ENCODE measurements at regions not wholly inside any gene's neighbourhood (a gene's known extent, or its start where the extent isn't known, plus 50 kb on each side); places are given as distances from the start of the nearest gene placed in this dataset.

- Histone ChIP-seq H3K27ac (ENCODE audit: low read depth, low read length) (no peak overlapping the region), H3K79me2 (ENCODE audit: insufficient read depth, low read length) (no peaks in the 10 kb centered on the region), H3K9ac (ENCODE audit: low read length) (no peak overlapping the region), H3K9me3 (ENCODE audit: control insufficient read depth in 1 of 2, insufficient read depth in 1 of 2, low read depth in 1 of 2, low read length in 2 of 2) (no peaks in the 10 kb centered on the region), H3K27me3 (ENCODE audit: insufficient read depth, low read length) (no peaks in the 10 kb centered on the region), H2AFZ (ENCODE audit: low read depth, low read length, poor library complexity, severe bottlenecking) (no peak overlapping the region), H3K4me2 (ENCODE audit: low read length) (no peak overlapping the region), H3K9me2 (ENCODE audit: insufficient read depth) (no peaks in the 10 kb centered on the region), H3K36me3 (ENCODE audit: control insufficient read depth in 1 of 2, insufficient read depth in 2 of 2, low read length in 2 of 2) (no peaks in the 10 kb centered on the region), H3K4me3 (replicated peaks in 1 of 2; ENCODE audit: low read depth in 1 of 2, low read length in 2 of 2) (no peak overlapping the region), H4K20me1 (ENCODE audit: insufficient read depth) (no peaks in the 10 kb centered on the region), H3K4me1 (ENCODE audit: control insufficient read depth in 1 of 2, insufficient read depth in 2 of 2, low read length in 2 of 2) (no peaks in the 10 kb centered on the region)
- no TSS peak for BruUV-seq (replicated peaks)
- TF ChIP-seq CTCF (IDR thresholded peaks at IDR 0.05 in 2 of 3, conservative IDR thresholded peaks at IDR 0.05 in 1 of 3; ENCODE audit: borderline replicate concordance in 1 of 3, insufficient read depth in 1 of 3, low read depth in 2 of 3, low read length in 2 of 3) (no peak), CBX3 (IDR thresholded peaks at IDR 0.05; ENCODE audit: low read depth) (no peak), EGR1 (IDR thresholded peaks at IDR 0.05; ENCODE audit: low read depth) (no peak), REST (IDR thresholded peaks at IDR 0.05; ENCODE audit: low read depth) (no peak), EZH2 (IDR thresholded peaks at IDR 0.05) (no peak), ATF3 (IDR thresholded peaks at IDR 0.05) (no peak), POLR2AphosphoS5 (IDR thresholded peaks at IDR 0.05; ENCODE audit: low read depth, low read length) (no peak), RAD21 (IDR thresholded peaks at IDR 0.05; ENCODE audit: low read depth) (no peak), TCF7L2 (IDR thresholded peaks at IDR 0.05; ENCODE audit: borderline replicate concordance, extremely low read depth, insufficient read depth, insufficient read length) (no peak), ZFX (IDR thresholded peaks at IDR 0.05) (no peak), SIN3A (IDR thresholded peaks at IDR 0.05; ENCODE audit: low read depth) (no peak), JUND (IDR thresholded peaks at IDR 0.05) (no peak), SP1 (IDR thresholded peaks at IDR 0.05; ENCODE audit: low read depth) (no peak), FOSL1 (IDR thresholded peaks at IDR 0.05; ENCODE audit: low read depth) (no peak)
- POLR2A ChIA-PET, result no interaction called here
- CTCF ChIA-PET, result no interaction called here
- ATAC-seq (no peak), DNase-seq (ENCODE audit: low read depth, low spot score) (no peak)
- intact Hi-C loops (cut with micrococcal nuclease), result no loop called here
- RAD21 ChIA-PET (ENCODE audit: low non-redundant PET in 1 of 2, low total read pairs in 2 of 2, uncharacterized antibody in 2 of 2, unreplicated experiment in 2 of 2), result no interaction called here
Measured at GRCh38 chr6:76843054-76843822, 620.1 kb downstream of the HTR1B start.
